GM19438 (cell line): ENCODE measurements at regions not wholly inside any gene's neighbourhood (a gene's known extent, or its start where the extent isn't known, plus 50 kb on each side); places are given as distances from the start of the nearest gene placed in this dataset.

Experiments used
- ATAC-seq: cut with Tn5 transposase; IDR thresholded peaks from one replicate; pipeline ENCODE4 v1.9.1; 2021; ENCODE audit warnings: low read depth; ENCODE audit not compliant: unreplicated experiment

DNA sequence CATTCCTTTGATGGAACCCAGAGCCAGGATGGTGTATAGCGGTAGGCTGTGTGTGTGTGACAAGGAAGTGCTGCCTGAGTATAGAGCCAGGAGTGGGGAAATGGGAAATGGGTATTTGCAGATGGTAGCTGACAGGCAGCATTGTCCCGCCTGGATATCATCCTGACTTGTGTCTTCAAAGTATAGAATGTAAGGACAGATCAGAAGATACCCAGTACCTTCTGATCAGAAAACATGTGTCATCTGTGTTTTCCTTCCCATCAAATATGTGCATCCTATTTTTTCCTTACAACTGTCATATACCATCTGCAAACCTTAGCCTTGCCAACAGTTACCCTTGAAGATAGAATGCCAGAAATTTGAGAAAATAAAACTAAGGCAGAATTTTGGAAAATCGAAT is 146.2 kb upstream of the CBLB start:
- ATAC-seq, result no peak

- ATAC-seq, result no peak
Measured at GRCh38 chr3:106018102-106018501, 149.3 kb upstream of the CBLB start.

GRCh38 chr3:106018929-106019550 is 150.2 kb upstream of the CBLB start:
- ATAC-seq, result no peak

- ATAC-seq, result no peak
Measured at GRCh38 chr3:106022913-106023312, 154.1 kb upstream of the CBLB start.

DNA sequence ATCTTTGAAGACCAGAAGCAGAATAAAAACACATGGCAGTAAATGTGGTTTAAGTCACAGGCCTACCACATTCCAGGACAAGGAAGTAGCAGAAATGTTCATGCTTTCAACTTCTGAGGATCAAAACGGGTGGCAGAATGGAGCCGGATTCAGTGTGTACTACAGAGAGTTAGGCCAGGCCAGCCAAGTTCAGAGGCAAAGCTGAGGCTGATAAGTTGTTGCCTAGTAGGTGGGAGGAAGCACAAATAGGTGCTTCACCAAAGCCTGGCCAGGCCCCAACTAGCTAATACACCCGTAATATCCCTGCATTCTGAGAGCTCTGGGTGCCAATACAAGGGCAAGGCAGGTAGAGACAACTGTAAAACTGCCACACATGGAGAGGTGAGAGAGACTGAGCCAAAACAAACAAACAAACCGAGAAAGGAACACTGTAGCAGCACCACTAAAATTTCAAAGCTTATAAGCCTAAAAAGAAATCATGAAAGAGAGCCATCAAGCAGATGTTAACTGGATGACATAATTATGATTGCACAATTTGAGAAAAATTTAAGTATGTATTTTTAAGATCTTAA is 156.4 kb upstream of the CBLB start:
- ATAC-seq, result no peak

DNA sequence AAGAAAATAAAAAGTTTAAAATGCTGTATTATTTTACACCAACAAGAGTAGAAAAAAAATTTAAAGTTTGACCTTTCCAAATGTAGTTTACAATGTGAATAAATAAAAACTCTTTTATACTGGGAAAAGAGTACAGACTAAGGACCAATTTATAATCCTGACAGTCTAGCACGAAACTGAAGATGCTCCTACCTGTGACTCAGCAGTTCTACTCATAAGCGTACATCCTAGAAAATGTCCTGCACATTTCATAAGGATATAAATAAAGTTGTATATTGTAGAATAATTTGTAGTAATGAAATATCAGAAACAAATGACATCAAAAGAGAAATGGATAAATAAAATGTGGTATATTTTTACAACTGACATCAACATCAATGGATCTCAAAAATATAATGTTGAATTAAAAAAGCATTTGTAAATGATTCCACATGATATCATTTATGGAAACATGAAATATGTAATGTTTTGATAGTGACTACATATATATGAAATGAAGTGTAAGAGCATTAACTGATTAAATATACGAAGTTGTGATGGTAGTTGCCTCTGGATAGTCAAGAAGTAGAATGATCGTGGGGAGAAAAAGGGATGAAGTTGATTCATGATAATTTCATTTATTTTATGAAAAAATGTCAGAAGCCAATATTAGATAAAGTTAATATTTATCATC is 161.3 kb upstream of the CBLB start:
- ATAC-seq, result no peak

DNA sequence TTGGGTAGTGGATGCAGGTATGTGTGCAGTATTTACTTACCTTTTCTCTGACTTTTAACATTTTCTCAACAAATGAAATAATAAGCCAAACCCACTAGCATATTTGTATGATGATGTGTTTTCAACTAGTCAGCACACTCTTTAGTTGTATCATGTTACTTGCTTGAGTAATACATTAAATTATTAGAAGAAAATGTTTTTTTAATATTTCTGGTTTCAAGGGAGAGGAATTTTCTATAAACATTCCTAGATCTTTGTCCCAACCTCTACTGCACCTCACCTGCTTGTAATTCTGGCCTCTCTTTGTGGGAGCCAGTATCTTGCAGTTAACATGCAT is 161.8 kb upstream of the CBLB start:
- no peak for ATAC-seq

- ATAC-seq, result no peak
Measured at GRCh38 chr3:106032479-106032878, 163.7 kb upstream of the CBLB start.

DNA sequence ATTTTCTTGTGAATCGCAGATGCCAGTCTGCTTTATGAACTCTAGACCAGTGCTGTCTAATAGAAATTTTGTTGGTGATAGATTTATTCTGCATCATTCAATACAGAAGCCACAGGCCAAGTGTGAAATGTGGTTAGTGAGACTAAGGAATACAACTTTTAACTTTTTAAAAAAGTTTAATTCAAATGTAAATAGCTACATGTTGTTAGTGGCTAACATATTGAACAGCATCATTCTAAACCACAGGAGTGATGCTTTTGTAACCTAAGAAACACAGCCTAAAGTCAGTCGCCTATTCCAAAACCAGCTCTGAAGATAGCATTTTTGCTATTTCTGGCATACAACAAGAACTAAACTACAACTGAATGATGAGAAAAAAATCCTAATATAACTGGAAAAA is 164.8 kb upstream of the CBLB start:
- no peak for ATAC-seq

- no peak for ATAC-seq
Measured at GRCh38 chr3:106034313-106034712, 165.5 kb upstream of the CBLB start.

GRCh38 chr3:106035619-106036018 is 166.8 kb upstream of the CBLB start:
- ATAC-seq, result no peak

DNA sequence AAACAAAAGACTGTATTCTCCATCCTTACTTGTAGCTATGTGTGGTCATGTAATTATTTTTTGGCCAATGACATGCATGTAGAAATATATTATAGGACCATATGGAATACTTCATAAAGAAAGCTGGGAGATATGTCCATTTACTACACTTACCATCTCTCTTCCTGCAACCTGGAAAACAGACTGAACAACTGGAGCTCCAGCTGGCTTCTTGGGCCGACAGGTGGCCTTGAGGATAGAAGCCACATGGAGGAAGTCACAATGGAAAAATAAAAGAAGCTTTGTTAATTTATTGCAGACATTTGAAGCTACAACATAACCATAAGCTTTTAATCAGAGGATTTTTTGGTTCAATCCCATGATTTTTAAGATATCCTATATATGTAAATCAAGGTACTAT is 167.9 kb upstream of the CBLB start:
- ATAC-seq, result no peak

DNA sequence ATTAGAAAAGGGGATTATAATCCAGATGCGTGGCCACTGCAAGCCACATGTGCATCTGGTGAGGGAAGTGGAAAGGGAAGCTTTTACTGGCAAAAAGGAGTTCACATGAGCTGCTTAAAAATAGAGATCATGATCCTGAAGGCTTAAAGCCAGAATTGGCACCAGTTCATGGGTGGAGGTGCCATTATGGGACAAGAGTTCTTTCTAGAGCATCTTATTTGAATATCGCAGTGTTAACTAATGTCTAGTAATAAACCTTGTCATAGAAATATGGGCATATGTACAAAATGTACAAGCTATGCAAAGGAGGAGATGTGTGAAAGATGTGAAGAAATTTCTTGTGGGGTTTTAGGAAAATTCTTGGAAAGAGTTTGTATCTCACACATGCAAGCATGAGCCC is 178.4 kb upstream of the CBLB start:
- no peak for ATAC-seq

DNA sequence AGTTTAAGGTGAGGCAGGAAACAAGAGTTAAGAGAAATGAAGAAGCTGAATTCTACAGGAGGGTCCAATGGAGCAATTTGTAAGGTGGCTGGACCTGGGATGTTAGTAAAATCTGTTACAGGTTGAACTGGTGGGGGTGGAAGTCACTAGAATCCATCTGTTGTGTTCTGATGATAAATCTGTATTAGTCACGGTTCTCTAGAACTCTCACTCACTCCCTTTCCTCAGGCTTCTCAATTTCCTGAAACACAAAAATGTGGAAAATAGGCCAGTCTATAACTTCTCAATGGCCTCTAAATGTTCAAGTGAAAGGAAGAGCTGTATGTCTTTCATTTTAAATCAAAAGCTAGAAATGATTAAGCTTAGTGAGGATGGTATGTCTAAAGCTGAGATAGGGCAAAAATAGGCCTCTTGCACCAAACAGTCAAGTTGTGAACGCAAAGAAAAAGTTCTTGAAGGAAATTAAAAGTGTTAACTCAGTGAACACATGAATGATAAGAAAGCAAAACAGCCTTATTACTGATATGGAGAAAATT is 180.2 kb upstream of the CBLB start:
- ATAC-seq, result no peak

DNA sequence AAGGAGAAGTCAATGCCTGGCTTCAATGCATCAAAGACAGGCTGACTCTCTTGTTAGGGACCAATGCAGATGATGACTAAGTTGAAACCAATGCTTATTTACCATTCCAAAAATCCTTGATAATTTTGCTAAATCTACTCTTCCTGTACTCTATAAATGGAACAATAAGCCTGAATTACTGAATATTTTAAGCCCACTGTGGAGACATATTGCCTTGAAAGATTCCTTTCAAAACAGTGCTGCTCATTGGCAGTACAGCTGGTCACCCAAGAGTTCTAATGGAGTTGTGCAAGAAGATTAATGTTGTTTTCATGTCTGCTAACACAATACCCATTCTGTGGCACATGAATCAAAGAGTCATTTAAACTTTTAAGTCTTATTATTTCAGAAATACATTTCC is 181.0 kb upstream of the CBLB start:
- no peak for ATAC-seq

DNA sequence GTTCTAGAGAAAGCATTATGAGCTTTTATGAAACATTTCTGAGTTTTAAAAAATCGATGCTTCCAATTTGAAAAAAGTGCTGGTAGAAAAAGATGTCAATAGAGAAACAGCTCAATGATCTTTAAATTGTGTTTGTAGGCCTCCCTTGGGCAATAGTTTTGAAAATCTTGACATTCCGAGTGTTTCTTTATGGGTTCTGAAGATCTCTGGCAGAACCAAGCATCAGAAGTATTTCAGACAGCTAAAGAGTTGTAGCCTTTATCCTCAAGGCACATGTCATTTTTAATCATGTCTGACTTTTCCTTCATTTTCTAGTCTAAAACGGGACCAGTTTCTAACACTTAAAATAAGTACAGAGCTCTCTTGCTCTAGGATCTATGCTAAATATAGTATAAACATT is 188.1 kb upstream of the CBLB start:
- ATAC-seq, result no peak

GRCh38 chr3:106058475-106058874 is 189.7 kb upstream of the CBLB start:
- no peak for ATAC-seq

GRCh38 chr3:106059953-106060517 is 191.2 kb upstream of the CBLB start:
- no peak for ATAC-seq

DNA sequence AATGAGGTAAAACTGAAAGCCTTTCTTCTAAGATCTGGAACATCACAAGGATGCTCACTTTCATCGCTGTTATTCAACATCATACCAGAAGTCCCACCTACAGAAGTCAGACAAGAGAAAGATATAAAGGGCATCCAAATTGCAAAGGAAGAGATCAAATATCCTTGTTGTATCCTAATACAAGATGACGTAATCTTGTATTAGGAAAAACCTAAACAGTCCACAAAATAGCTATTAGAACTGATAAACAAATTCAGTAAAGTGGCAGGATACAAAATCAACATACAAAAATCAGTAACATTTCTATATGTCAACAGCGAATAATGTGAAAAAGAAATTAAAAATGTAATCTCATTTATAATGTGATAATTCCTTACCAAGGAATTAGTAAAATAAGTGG is 195.1 kb upstream of the CBLB start:
- no peak for ATAC-seq

- ATAC-seq, result no peak
Measured at GRCh38 chr3:106065831-106066230, 197.0 kb upstream of the CBLB start.

- ATAC-seq, result peak; percentile 66
Measured at GRCh38 chr3:106067711-106068110, 198.9 kb upstream of the CBLB start.

DNA sequence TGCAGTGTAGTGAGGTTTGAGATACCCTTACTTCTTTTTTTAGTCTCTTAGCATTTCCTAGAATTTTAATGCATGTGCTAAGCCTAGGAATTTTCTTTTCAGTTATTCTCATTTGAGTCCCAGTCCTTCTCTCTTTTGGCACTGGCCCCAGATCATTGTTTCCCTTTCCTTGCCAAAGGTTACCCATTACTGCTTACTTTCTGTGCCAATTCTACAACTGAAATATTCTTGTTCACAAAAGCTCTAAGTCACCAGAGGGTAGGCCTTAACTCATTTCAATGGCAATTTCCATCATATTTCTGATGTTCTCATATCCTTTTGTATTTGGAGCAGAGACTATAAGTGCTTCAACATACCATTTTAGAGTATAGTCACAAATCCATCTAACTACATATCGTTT is 199.6 kb upstream of the CBLB start:
- no peak for ATAC-seq
